Spleen (tissue), 11 donors: ENCODE measurements at regions not wholly inside any gene's neighbourhood (a gene's known extent, or its start where the extent isn't known, plus 50 kb on each side); places are given as distances from the start of the nearest gene placed in this dataset.

Experiments used
- DNase-seq: peaks from one replicate; pipeline ENCODE4 v3.0.0-alpha.2; 2020
- H3K27ac ChIP-seq, 8 donors: fragments of 200-600 bp; sonication (generic) in 7 of 8; 1 replicate in 4 of 8; 2 replicates in 4 of 8; pipeline versions ENCODE4 v1.5.0 to v1.8.0; 2016 to 2021; ENCODE audit warnings: inconsistent platforms in 4 of 8, mild to moderate bottlenecking in 4 of 8, moderate library complexity in 1 of 8
- H3K27me3 ChIP-seq, 7 donors: fragments of 200-600 bp; sonication (generic) in 6 of 7; replicated peaks in 1 of 7; 1 replicate in 4 of 7; 2 replicates in 3 of 7; pipeline versions ENCODE4 v1.5.0 to v1.8.0; 2016 to 2021; ENCODE audit warnings: inconsistent platforms in 3 of 7, mild to moderate bottlenecking in 1 of 7
- H3K36me3 ChIP-seq, 6 donors: fragments of 200-600 bp; sonication (generic) in 5 of 6; 1 replicate in 4 of 6; 2 replicates in 2 of 6; pipeline versions ENCODE4 v1.5.0 to v1.8.0; 2016 to 2021; ENCODE audit warnings: inconsistent platforms in 2 of 6
- H3K4me1 ChIP-seq, 6 donors: fragments of 200-600 bp; sonication (generic) in 5 of 6; 1 replicate in 3 of 6; 2 replicates in 3 of 6; pipeline versions ENCODE4 v1.5.0 to v1.8.0; 2016 to 2021; ENCODE audit warnings: inconsistent platforms in 3 of 6
- H3K4me3 ChIP-seq, 8 donors: fragments of 200-600 bp; sonication (generic) in 7 of 8; 1 replicate in 4 of 8; 2 replicates in 4 of 8; pipeline versions ENCODE4 v1.5.0 to v1.8.0; 2016 to 2021; ENCODE audit warnings: inconsistent platforms in 4 of 8, mild to moderate bottlenecking in 4 of 8, moderate library complexity in 2 of 8
- H3K9me3 ChIP-seq, 8 donors: fragments of 200-600 bp; sonication (generic) in 7 of 8; 1 replicate in 4 of 8; 2 replicates in 4 of 8; pipeline versions ENCODE4 v1.5.0 to v1.8.0; 2016 to 2021; ENCODE audit warnings: inconsistent platforms in 4 of 8
- CTCF ChIP-seq, 11 experiments: fragments of 200-600 bp in 7 of 11; fragments of 450-650 bp in 4 of 11; sonication (generic) in 4 of 11; IDR thresholded peaks in 8 of 11; conservative IDR thresholded peaks in 3 of 11; 1 replicate in 7 of 11; 2 replicates in 4 of 11; pipeline versions ENCODE4 v1.4.0 to v1.8.0; 2016 to 2021; ENCODE audit warnings: antibody characterized with exemption in 11 of 11, inconsistent platforms in 4 of 11, mild to moderate bottlenecking in 1 of 11
- POLR2A ChIP-seq, 3 donors: fragments of 450-650 bp; IDR thresholded peaks; one replicate each; pipeline ENCODE4 v1.5.1; 2017; ENCODE audit warnings: antibody characterized with exemption in 3 of 3, mild to moderate bottlenecking in 1 of 3
- POLR2AphosphoS5 ChIP-seq, 3 donors: sonication (generic); formaldehyde crosslinking; IDR thresholded peaks; one replicate each; pipeline ENCODE4 v1.5.1; 2017; ENCODE audit warnings: antibody characterized with exemption in 3 of 3
- WGBS, 5 donors: extraction: QIAGEN DNeasy Blood & Tissue Kit in 3 of 5; methylation state at CpG; one replicate each; pipeline versions ENCODE4 v1.1.5 to v1.1.7; 2013 to 2018; 5-methylcytosine and 5-hydroxymethylcytosine counted together
- intact Hi-C: fragments of 100-400 bp; cut with DNase I; formaldehyde crosslinking; loops from one replicate; pipeline ENCODE4 v1.15.0; 2023; ENCODE audit warnings: low total_unique reads
- donor health status: healthy with polysubstance abuse.
- donor health status: DM: no; HTN: no; CAD: no; lungs with moderate emphysema.
- donor health status: DM: no; HTN: no; CAD: no.
- donor health status: Bipolar disorder and iron deficiency.
- donor health status: healthy.
- donor health status: DM: no; HTN: no; CAD: no.
- donor health status: DM: yes; HTN: yes; CAD: no.

GRCh38 chr22:27488456-27489177, 312.9 kb downstream of the MN1 start:
- peaks cover 0 to 39% (median 0%) of the 10 kb centered on the region in 7 donors for H3K27me3 ChIP-seq
- no peak overlapping the region for H3K27ac ChIP-seq
- 60 to 78% (median 64%) methylated on average over 11 to 12 of the region's 12 CpGs for WGBS, 5 donors
- no peaks in the 10 kb centered on the region for H3K36me3 ChIP-seq
- H3K9me3 ChIP-seq, result peaks cover 0 to 19% (median 8%) of the 10 kb centered on the region in 8 donors
- peak; percentile 15 for DNase-seq
- intact Hi-C loops, result no loop called here
- TF ChIP-seq POLR2AphosphoS5 (IDR thresholded peaks at IDR 0.05) (no peak), POLR2A (IDR thresholded peaks at IDR 0.05) (no peak), CTCF (IDR thresholded peaks at IDR 0.05 in 8 of 11, conservative IDR thresholded peaks at IDR 0.05 in 3 of 11) (no peak)
- no peak overlapping the region for H3K4me3 ChIP-seq
- no peaks in the 10 kb centered on the region for H3K4me1 ChIP-seq

GRCh38 chr22:27489178-27489675, 312.3 kb downstream of the MN1 start:
- peak; percentile 19 for DNase-seq
- no peaks in the 10 kb centered on the region for H3K4me1 ChIP-seq
- H3K9me3 ChIP-seq, result peaks cover 0 to 19% (median 8%) of the 10 kb centered on the region in 8 donors
- H3K36me3 ChIP-seq, result no peaks in the 10 kb centered on the region
- H3K27me3 ChIP-seq, result peaks cover 0 to 33% (median 0%) of the 10 kb centered on the region in 7 donors
- TF ChIP-seq CTCF (IDR thresholded peaks at IDR 0.05 in 8 of 11, conservative IDR thresholded peaks at IDR 0.05 in 3 of 11), result no peak
- TF ChIP-seq POLR2AphosphoS5 (IDR thresholded peaks at IDR 0.05), result no peak
- TF ChIP-seq POLR2A (IDR thresholded peaks at IDR 0.05), result no peak
- intact Hi-C loops, result no loop called here
- no peak overlapping the region for H3K4me3 ChIP-seq
- H3K27ac ChIP-seq, result no peak overlapping the region
- WGBS, 5 donors, result 50 to 73% (median 68%) methylated on average over 4 of the region's 4 CpGs

GRCh38 chr22:27490080-27490479, 311.5 kb downstream of the MN1 start:
- Histone ChIP-seq H3K4me3 (no peak overlapping the region), H3K4me1 (no peaks in the 10 kb centered on the region), H3K9me3 (peaks cover 0 to 19% (median 8%) of the 10 kb centered on the region in 8 donors), H3K27me3 (peaks cover 0 to 27% (median 0%) of the 10 kb centered on the region in 7 donors), H3K36me3 (no peaks in the 10 kb centered on the region), H3K27ac (no peak overlapping the region)
- TF ChIP-seq POLR2AphosphoS5 (IDR thresholded peaks at IDR 0.05), result no peak
- no peak for TF ChIP-seq CTCF (IDR thresholded peaks at IDR 0.05 in 8 of 11, conservative IDR thresholded peaks at IDR 0.05 in 3 of 11)
- TF ChIP-seq POLR2A (IDR thresholded peaks at IDR 0.05), result no peak
- DNase-seq, result peak; percentile 29
- intact Hi-C loops, result no loop called here
- WGBS, 5 donors, result 78 to 93% (median 88%) methylated on average over 4 of the region's 4 CpGs

GRCh38 chr22:27491888-27492287, 309.7 kb downstream of the MN1 start:
- TF ChIP-seq POLR2AphosphoS5 (IDR thresholded peaks at IDR 0.05), result no peak
- no peak for TF ChIP-seq POLR2A (IDR thresholded peaks at IDR 0.05)
- TF ChIP-seq CTCF (IDR thresholded peaks at IDR 0.05 in 8 of 11, conservative IDR thresholded peaks at IDR 0.05 in 3 of 11), result no peak
- DNase-seq, result no peak
- peaks cover 0 to 19% (median 0%) of the 10 kb centered on the region in 7 donors for H3K27me3 ChIP-seq
- WGBS, 5 donors, result 82 to 96% (median 91%) methylated on average over 5 of the region's 5 CpGs
- no peaks in the 10 kb centered on the region for H3K4me1 ChIP-seq
- intact Hi-C loops, result no loop called here
- no peaks in the 10 kb centered on the region for H3K36me3 ChIP-seq
- no peak overlapping the region for H3K4me3 ChIP-seq
- H3K9me3 ChIP-seq, result peaks cover 0 to 19% (median 8%) of the 10 kb centered on the region in 8 donors
- no peak overlapping the region for H3K27ac ChIP-seq
